Occipital lobe (tissue), 1 donor: ENCODE measurements at regions not wholly inside any gene's neighbourhood (a gene's known extent, or its start where the extent isn't known, plus 50 kb on each side); places are given as distances from the start of the nearest gene placed in this dataset.
"Not testable (repeated sequence)": the region's sequence is repeated elsewhere in the genome, so short reads cannot be mapped to it uniquely, and the experiment has no call there.

Source experiments
- DNase-seq: peaks from one replicate; lab custom pipeline; 2025; lab: John Stamatoyannopoulos, UW

GRCh38 chr5:118063836-118064235, 924.5 kb downstream of the DTWD2 start:
- DNase-seq, result not testable (repeated sequence)

DNA sequence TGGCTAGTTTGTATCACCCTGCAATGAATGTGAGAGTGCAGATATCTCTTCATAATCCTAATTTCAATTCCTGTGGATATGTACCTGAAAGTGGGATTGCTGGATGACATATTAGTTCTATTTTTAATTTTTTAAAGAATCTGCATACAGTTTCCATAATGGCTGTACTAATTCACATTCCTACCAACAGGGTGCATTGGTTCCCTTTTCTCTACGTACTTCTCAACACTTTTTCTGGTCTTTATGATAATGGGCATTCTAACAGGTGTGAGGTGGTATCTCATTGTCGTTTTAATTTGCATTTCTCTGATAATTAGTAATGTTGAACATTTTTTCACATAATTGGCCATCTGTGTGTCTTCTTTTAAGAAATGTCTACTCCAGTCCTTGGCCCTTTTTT, 927.5 kb downstream of the DTWD2 start:
- DNase-seq, result no peak

GRCh38 chr5:118052503-118052902, 935.8 kb downstream of the DTWD2 start:
- DNase-seq, result no peak

DNA sequence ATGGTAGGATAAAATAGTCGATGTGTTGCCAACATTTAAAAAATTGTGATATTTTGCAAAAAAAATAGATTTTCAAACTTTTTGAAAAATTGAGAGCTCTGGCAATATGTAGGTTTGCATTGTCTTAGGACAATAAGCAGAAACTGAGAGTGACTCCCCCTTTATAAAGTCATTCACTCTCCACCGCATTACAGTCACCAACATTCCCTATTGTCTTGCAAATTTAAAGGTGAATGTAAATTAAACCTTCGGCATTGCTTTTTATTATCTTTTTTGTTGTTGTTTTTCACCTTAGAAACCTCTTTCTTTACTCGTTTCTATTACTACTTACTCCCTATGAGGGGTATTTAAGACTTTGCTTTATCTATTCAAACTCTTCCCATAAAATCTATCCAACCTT, 944.2 kb downstream of the DTWD2 start:
- no peak for DNase-seq

DNA sequence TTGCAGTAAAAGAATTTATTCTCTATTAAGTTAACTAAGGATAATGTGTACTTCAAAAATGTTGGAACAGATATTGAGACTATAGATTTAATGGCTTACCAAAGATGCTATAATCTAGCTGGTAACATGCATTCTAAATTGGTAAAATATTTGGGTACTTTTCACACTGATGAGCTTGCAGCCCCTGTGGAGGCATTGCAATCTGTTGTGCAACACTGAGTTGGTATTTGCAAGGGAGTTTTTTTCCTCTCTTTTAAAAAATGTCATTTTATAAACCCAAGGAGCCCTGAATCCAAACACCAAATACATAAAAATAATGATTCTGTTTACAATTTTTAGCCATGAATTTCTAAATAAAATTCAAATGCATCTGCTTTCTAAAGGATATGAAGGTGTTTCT, 944.8 kb downstream of the DTWD2 start:
- DNase-seq, result no peak

DNA sequence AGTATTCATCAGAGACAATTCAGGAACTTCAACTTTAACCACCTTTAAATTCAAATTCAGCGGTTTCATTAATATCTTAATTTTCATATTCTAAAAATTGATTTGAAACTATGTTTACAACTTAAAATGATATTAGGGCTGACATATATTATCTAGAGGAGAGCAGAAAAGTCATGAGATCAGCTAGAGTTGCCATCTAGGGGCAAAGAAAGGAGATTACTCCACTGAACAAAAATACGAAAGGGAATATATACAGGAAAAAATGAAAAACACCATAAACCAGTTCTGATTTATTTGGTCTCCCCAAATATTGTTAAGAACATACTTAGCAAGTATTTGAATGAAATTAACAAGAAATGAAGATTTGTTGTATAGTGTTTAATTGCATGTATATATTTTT, 946.3 kb downstream of the DTWD2 start:
- no peak for DNase-seq

DNA sequence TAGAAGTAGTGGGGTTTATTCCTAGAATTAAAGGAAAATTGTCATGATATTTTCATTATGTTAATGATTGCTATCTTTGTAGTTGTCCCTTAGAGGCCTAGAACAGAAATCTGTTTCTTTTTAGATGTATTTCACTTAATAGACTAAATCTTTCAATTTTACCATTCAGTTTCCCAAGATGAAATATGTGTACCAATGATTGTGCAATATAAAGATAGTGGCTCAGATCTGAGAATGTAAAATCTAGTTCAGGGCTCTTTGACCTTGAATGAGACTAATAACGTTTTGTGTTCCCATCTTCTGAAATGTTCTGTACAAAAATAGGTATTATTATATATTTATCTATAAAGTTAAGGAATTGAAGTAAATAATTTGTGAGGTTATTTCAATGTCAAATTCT, 947.9 kb downstream of the DTWD2 start:
- DNase-seq, result no peak

- no peak for DNase-seq
These were observed 954.5 kb downstream of the DTWD2 start for GRCh38 chr5:118033686-118034338.

- no peak for DNase-seq
These were observed 958.5 kb downstream of the DTWD2 start for GRCh38 chr5:118029807-118030206.

DNA sequence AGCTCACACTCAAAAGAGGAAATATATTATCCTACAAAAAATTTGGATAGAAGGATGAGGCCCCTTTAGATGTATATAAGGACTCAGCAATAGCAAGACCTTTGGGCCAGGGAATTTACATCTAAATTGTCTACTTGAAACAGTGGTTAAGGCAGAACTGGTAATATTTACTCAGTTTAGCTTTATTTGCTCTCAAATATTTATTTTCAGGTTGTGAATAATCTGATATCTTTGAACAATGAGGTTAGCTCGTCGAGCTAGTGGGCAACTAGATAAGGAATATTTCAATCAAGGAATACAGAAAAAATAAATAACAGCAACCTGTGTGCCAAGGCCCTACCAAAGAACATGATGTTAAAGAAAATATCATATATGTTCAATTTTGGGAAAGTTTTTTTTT, 966.3 kb downstream of the DTWD2 start:
- DNase-seq, result no peak

DNA sequence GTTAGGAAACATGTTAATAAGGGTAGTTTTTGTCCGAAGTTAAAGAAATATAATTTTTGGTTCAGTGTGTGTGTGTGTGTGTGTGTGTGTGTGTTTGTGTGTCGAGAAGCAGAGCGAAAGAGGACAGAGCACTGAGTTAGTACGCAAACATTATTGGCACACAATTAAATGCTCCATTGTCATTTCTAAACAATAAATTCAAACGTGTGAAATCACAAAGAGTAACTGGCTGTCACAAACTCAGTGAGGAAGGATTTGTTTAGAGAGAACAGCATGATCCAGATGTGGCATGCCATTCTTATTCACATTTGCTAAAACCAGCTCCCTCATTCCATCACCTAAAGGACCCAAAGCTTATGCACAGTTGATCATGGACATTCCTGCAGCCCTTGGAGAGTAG, 970.8 kb downstream of the DTWD2 start:
- DNase-seq, result no peak

DNA sequence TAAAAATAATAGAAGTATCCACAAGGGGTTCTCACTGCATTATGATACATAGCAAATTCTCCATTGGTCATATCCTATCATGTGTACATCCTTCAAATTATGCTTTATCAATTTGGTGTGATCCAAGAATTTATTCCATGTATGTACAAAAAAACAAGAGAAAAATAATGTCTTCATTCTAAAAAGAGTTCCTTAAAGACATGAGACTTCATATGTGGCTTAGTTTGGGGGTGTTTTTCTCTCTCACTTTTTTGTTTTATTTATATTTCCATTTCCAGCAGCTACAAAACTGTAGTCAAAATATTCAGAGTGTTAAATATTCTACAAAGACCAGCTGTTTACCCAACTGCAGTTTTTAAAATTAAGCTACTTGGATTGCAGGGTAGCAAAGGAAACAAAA, 972.0 kb downstream of the DTWD2 start:
- DNase-seq, result no peak

- no peak for DNase-seq
These were observed 972.8 kb downstream of the DTWD2 start for GRCh38 chr5:118015511-118015910.

DNA sequence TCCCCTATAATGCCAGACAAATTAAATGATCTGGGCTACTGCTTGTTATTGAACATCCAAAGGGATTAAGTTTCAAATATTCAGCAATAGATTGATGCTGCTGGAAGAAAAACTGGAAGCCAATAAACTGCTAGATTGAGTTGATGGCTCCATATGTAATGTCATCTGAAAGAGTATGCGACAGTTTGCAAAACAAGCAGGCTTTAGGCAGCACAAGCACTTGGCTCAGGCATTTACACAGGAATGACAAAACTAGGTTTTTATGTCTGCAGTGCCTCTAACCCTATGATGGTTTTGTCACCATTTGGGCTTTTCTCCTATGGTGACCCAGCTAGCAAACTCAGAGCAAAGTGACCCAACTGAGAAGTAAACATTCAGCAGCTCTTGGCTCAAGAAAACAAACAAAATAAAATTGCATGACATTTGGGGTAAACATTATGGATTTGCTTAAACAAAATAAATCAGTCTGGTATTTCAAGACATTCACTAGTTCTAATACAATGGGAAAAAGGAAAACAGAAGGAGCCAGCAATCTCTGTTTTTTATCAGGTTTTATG, 978.5 kb downstream of the DTWD2 start:
- no peak for DNase-seq

GRCh38 chr5:118008779-118009178, 979.6 kb downstream of the DTWD2 start:
- DNase-seq, result no peak

GRCh38 chr5:118007262-118007661, 981.1 kb downstream of the DTWD2 start:
- DNase-seq, result no peak

- no peak for DNase-seq
These were observed 982.1 kb downstream of the DTWD2 start for GRCh38 chr5:118006219-118006618.

GRCh38 chr5:117999939-118000549, 988.3 kb downstream of the DTWD2 start:
- no peak for DNase-seq

- DNase-seq, result no peak
These were observed 1005.7 kb downstream of the DTWD2 start for GRCh38 chr5:117982691-117983090.

- no peak for DNase-seq
These were observed 1014.6 kb downstream of the DTWD2 start for GRCh38 chr5:117973785-117974184.

DNA sequence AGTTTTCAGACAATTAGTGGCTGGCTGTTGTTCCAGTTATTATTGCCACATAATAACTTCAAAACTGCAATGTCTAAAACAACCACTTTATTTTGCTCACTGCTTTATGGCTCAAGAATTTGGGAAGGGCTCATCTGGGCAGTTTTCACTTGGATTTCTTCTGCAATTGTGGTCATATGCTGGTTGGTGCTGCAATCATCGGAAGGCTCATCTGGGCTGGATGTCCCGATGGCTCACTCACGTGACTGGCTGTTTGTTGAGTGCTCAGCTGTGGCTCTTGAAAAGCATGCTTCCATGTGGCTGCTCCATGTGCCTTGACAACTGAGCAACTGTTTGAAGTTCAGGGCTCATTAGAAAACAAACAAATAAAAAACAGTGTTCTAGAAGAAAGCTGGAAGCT, 1032.5 kb downstream of the DTWD2 start:
- DNase-seq, result no peak

GRCh38 chr5:117954331-117954730, 1034.0 kb downstream of the DTWD2 start:
- no peak for DNase-seq

- DNase-seq, result no peak
These were observed 1035.1 kb downstream of the DTWD2 start for GRCh38 chr5:117953272-117953671.
